ENCODE measurements at regions not wholly inside any gene's neighbourhood (a gene's known extent, or its start where the extent isn't known, plus 50 kb on each side); places are given as distances from the start of the nearest gene placed in this dataset.

GRCh38 chr2:62339413-62339812, 143.5 kb downstream of the B3GNT2 start:
- DNase-seq (ENCODE audit: low spot score): no peak
- in situ Hi-C loops (cut with MboI; ENCODE audit: low pct_unique_long_range_greater_than_20kb, low sequenced_read_pairs, unreplicated experiment): no loop called here
- peak; percentile 25 for TF ChIP-seq CTCF (IDR thresholded peaks at IDR 0.05; ENCODE audit: extremely low read depth, insufficient read depth, missing control alignments)

GRCh38 chr2:62338111-62338510, 142.2 kb downstream of the B3GNT2 start:
- no peak for DNase-seq (ENCODE audit: low spot score)
- in situ Hi-C loops (cut with MboI; ENCODE audit: low pct_unique_long_range_greater_than_20kb, low sequenced_read_pairs, unreplicated experiment): no loop called here

GRCh38 chr2:62337403-62337802, 141.5 kb downstream of the B3GNT2 start:
- DNase-seq (ENCODE audit: low spot score): no peak
- TF ChIP-seq CTCF (IDR thresholded peaks at IDR 0.05; ENCODE audit: extremely low read depth, insufficient read depth, missing control alignments): no peak
- in situ Hi-C loops (cut with MboI; ENCODE audit: low pct_unique_long_range_greater_than_20kb, low sequenced_read_pairs, unreplicated experiment): no loop called here

More at GRCh38 chr2:62338111-62338510, 142.2 kb downstream of the B3GNT2 start:
- TF ChIP-seq CTCF (IDR thresholded peaks at IDR 0.05; ENCODE audit: extremely low read depth, insufficient read depth, missing control alignments): no peak

GRCh38 chr2:62335612-62336011, 139.7 kb downstream of the B3GNT2 start:
- TF ChIP-seq CTCF (IDR thresholded peaks at IDR 0.05; ENCODE audit: extremely low read depth, insufficient read depth, missing control alignments): no peak
- DNase-seq (ENCODE audit: low spot score): no peak
- in situ Hi-C loops (cut with MboI; ENCODE audit: low pct_unique_long_range_greater_than_20kb, low sequenced_read_pairs, unreplicated experiment): no loop called here

- peak; percentile 40 for DNase-seq (ENCODE audit: low spot score)
- in situ Hi-C loops (cut with MboI; ENCODE audit: low pct_unique_long_range_greater_than_20kb, low sequenced_read_pairs, unreplicated experiment): no loop called here
- TF ChIP-seq CTCF (IDR thresholded peaks at IDR 0.05; ENCODE audit: extremely low read depth, insufficient read depth, missing control alignments): no peak
Observed at GRCh38 chr2:62334440-62335058, 138.6 kb downstream of the B3GNT2 start.

GRCh38 chr2:62334009-62334408, 138.1 kb downstream of the B3GNT2 start:
- in situ Hi-C loops (cut with MboI; ENCODE audit: low pct_unique_long_range_greater_than_20kb, low sequenced_read_pairs, unreplicated experiment): no loop called here
- TF ChIP-seq CTCF (IDR thresholded peaks at IDR 0.05; ENCODE audit: extremely low read depth, insufficient read depth, missing control alignments): no peak
- DNase-seq (ENCODE audit: low spot score): no peak

All from GM13977 (cell line).